Kidney (tissue), 13 donors: ENCODE measurements at regions not wholly inside any gene's neighbourhood (a gene's known extent, or its start where the extent isn't known, plus 50 kb on each side); places are given as distances from the start of the nearest gene placed in this dataset.

Source experiments
- DNase-seq, 5 donors: peaks; one replicate each; pipeline ENCODE4 v3.0.0-alpha.2; 2013 to 2020
- FAIRE-seq: peaks from 2 replicates; lab custom pipeline; 2012; peaks lifted over from hg19 to GRCh38; lab: Jason Lieb, UNC
- H3K27ac ChIP-seq, 2 donors: one replicate each; pipeline ENCODE4 v1.7.0; 2013; ENCODE audit warnings: low read depth in 2 of 2, low read length in 2 of 2, inconsistent platforms in 1 of 2
- H3K27me3 ChIP-seq: one replicate; pipeline ENCODE4 v1.7.1; 2013; ENCODE audit warnings: low read length, inconsistent platforms; ENCODE audit not compliant: control insufficient read depth, insufficient read depth
- H3K36me3 ChIP-seq, 3 donors: one replicate each; pipeline versions ENCODE4 v1.7.0 to v1.7.1; 2013; ENCODE audit warnings: low read length in 3 of 3, control low read depth in 1 of 3, inconsistent platforms in 1 of 3; ENCODE audit not compliant: insufficient read depth in 3 of 3, control insufficient read depth in 2 of 3
- H3K4me1 ChIP-seq, 3 donors: one replicate each; pipeline versions ENCODE4 v1.7.0 to v1.7.1; 2013; ENCODE audit warnings: low read length in 3 of 3, inconsistent platforms in 1 of 3, low read depth in 1 of 3; ENCODE audit not compliant: control insufficient read depth in 2 of 3, insufficient read depth in 2 of 3
- H3K4me3 ChIP-seq, 3 donors: one replicate each; pipeline versions ENCODE4 v1.7.0 to v1.8.1; 2013; ENCODE audit warnings: low read length in 3 of 3, control low read depth in 1 of 3, inconsistent platforms in 1 of 3
- H3K9ac ChIP-seq, 3 donors: one replicate each; pipeline versions ENCODE4 v1.7.0 to v1.7.1; 2013; ENCODE audit warnings: low read length in 3 of 3, control low read depth in 1 of 3, inconsistent platforms in 1 of 3
- H3K9me3 ChIP-seq, 3 donors: one replicate each; pipeline versions ENCODE4 v1.7.0 to v1.7.1; 2013; ENCODE audit warnings: low read length in 3 of 3, control low read depth in 1 of 3, inconsistent platforms in 1 of 3; ENCODE audit not compliant: control insufficient read depth in 2 of 3, insufficient read depth in 1 of 3
- intact Hi-C: fragments of 100-400 bp; cut with DNase I; formaldehyde crosslinking; loops from one replicate; pipeline ENCODE4 v1.11.1; 2022
- TF ChIP-seq, protein P1 (sequence below): IDR thresholded peaks from 3 replicates; pipeline ENCODE4 v1.5.1; 2012; ENCODE audit warnings: mild to moderate bottlenecking, moderate library complexity, borderline replicate concordance; ENCODE audit not compliant: insufficient read depth; ENCODE audit errors: extremely low read depth
- donor health status: control.
- donor health status: control.
- donor health status: control.
- donor health status: control.
- donor health status: control.
- donor health status: DM: yes; HTN: yes; CAD: no.
- donor health status: Normal renal cell carcinoma (clear cell type).

DNA sequence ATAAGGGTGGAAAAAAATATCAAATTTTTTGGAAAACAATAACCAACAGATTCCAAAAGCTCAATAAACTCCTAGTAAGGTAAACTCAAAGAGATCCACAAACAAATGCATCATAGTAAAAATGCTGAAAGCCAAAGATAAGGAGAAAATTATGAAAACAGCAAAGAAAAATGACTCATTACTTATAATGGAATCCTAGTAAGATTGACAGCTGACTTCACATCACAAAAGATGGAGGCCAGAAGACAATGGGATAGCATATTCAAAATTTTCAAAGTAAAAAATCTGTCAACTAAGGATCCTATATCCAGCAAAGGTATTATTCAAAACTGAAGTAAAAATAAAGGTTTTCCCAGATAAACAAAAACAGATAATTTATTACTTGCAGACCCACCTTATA is 183.4 kb upstream of the VIPR2 start:
- Histone ChIP-seq H3K4me1 (no peaks in the 10 kb centered on the region), H3K36me3 (no peaks in the 10 kb centered on the region), H3K9ac (no peak overlapping the region), H3K27me3 (no peaks in the 10 kb centered on the region), H3K9me3 (peaks cover 0 to 10% (median 0%) of the 10 kb centered on the region in 3 donors), H3K4me3 (no peak overlapping the region), H3K27ac (no peak overlapping the region)
- no peak for DNase-seq
- FAIRE-seq = no peak
- TF ChIP-seq, protein P1, sequence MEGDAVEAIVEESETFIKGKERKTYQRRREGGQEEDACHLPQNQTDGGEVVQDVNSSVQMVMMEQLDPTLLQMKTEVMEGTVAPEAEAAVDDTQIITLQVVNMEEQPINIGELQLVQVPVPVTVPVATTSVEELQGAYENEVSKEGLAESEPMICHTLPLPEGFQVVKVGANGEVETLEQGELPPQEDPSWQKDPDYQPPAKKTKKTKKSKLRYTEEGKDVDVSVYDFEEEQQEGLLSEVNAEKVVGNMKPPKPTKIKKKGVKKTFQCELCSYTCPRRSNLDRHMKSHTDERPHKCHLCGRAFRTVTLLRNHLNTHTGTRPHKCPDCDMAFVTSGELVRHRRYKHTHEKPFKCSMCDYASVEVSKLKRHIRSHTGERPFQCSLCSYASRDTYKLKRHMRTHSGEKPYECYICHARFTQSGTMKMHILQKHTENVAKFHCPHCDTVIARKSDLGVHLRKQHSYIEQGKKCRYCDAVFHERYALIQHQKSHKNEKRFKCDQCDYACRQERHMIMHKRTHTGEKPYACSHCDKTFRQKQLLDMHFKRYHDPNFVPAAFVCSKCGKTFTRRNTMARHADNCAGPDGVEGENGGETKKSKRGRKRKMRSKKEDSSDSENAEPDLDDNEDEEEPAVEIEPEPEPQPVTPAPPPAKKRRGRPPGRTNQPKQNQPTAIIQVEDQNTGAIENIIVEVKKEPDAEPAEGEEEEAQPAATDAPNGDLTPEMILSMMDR = no peak
- intact Hi-C loops = no loop called here

- no peak overlapping the region for H3K4me3 ChIP-seq
- H3K4me1 ChIP-seq = no peaks in the 10 kb centered on the region
- FAIRE-seq (no peak), DNase-seq (no peak)
- H3K9me3 ChIP-seq = peaks cover 0 to 4% (median 0%) of the 10 kb centered on the region in 3 donors
- H3K27ac ChIP-seq = no peak overlapping the region
- no peaks in the 10 kb centered on the region for H3K27me3 ChIP-seq
- H3K36me3 ChIP-seq = no peaks in the 10 kb centered on the region
- intact Hi-C loops = no loop called here
- H3K9ac ChIP-seq = no peak overlapping the region
- TF ChIP-seq, protein P1 = no peak
Measured at GRCh38 chr7:159323359-159323758, 178.7 kb upstream of the VIPR2 start.

DNA sequence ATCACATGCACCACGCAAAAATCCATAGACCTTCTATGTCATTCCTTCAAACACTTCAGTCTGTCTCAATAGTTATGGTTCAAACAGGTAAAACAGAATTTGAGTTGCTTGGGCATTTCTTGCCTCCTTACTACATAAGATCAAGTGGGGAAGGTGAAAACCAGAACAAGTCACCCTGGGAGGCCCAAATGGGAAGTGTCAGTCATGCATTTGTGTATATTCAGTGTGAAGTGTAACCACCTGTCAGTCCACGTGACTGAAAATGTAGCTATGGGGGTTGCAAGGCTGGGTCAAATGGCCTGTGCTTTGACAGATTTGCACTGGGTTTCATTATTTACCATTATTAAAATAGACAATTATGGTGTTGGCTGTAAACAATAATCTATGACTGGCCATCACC is 176.6 kb upstream of the VIPR2 start:
- FAIRE-seq (no peak), DNase-seq (no peak)
- Histone ChIP-seq H3K9ac (no peak overlapping the region), H3K9me3 (no peaks in the 10 kb centered on the region), H3K4me1 (no peaks in the 10 kb centered on the region), H3K27ac (no peak overlapping the region), H3K4me3 (no peak overlapping the region), H3K27me3 (no peaks in the 10 kb centered on the region), H3K36me3 (no peaks in the 10 kb centered on the region)
- intact Hi-C loops = no loop called here
- TF ChIP-seq, protein P1 = no peak

GRCh38 chr7:159318682-159319351 is 174.2 kb upstream of the VIPR2 start:
- H3K27me3 ChIP-seq = no peaks in the 10 kb centered on the region
- DNase-seq (no peak), FAIRE-seq (no peak)
- TF ChIP-seq, protein P1 = no peak
- H3K4me1 ChIP-seq = no peaks in the 10 kb centered on the region
- no peaks in the 10 kb centered on the region for H3K36me3 ChIP-seq
- no peak overlapping the region for H3K9ac ChIP-seq
- intact Hi-C loops = no loop called here
- H3K4me3 ChIP-seq = no peak overlapping the region
- H3K27ac ChIP-seq = no peak overlapping the region
- no peaks in the 10 kb centered on the region for H3K9me3 ChIP-seq
